A673 (cell line): ENCODE measurements at regions not wholly inside any gene's neighbourhood (a gene's known extent, or its start where the extent isn't known, plus 50 kb on each side); places are given as distances from the start of the nearest gene placed in this dataset.

Experiments
- CTCF ChIP-seq: fragments of 300-800, 200-600 bp; sonication (generic); conservative IDR thresholded peaks from 2 replicates; pipeline ENCODE4 v1.5.1; 2017; ENCODE audit warnings: low read depth, mild to moderate bottlenecking, antibody characterized with exemption, low read length, moderate library complexity, mixed read lengths
- EZH2 ChIP-seq: fragments of 200-600 bp; sonication (generic); IDR thresholded peaks from 2 replicates; pipeline ENCODE4 v1.6.1; 2017; ENCODE audit warnings: borderline replicate concordance, low read depth, mild to moderate bottlenecking, mixed read lengths, antibody characterized with exemption, low read length; ENCODE audit not compliant: poor library complexity, severe bottlenecking

GRCh38 chr3:152518346-152518745 lies 249.6 kb downstream of the MBNL1 start:
- no peak for TF ChIP-seq EZH2
- no peak for TF ChIP-seq CTCF
